ENCODE measurements at regions not wholly inside any gene's neighbourhood (a gene's known extent, or its start where the extent isn't known, plus 50 kb on each side); places are given as distances from the start of the nearest gene placed in this dataset.

DNA sequence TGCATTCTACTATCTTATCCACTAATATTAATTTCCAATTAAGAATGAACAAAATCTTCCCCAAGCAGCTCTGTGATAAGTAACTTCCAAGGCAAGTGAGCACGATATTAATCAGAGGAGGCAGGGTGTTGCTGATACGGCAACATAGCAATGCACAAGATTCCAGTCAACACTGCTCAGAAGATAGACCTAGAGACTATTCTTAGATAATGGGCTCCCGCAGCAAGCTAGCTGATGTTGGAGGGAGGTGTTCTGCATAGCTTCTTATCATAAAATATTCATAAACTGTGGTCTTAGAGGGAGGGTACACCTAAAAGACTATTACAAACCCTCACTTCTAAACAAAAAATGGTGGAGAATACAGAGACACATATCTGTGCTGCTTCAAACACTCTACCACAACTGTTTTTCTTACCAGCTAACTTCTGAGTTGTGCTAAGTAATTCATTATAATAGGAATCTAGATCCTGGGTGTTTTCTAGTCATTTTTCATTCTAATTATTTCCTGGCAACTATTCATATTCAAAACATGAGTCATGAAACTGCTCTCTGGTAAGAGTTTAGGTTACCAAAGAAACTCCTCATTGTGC, 382.0 kb upstream of the SOX14 start:
- TF ChIP-seq POLR2A (IDR thresholded peaks at IDR 0.05) = no peak
- TF ChIP-seq, protein P1, sequence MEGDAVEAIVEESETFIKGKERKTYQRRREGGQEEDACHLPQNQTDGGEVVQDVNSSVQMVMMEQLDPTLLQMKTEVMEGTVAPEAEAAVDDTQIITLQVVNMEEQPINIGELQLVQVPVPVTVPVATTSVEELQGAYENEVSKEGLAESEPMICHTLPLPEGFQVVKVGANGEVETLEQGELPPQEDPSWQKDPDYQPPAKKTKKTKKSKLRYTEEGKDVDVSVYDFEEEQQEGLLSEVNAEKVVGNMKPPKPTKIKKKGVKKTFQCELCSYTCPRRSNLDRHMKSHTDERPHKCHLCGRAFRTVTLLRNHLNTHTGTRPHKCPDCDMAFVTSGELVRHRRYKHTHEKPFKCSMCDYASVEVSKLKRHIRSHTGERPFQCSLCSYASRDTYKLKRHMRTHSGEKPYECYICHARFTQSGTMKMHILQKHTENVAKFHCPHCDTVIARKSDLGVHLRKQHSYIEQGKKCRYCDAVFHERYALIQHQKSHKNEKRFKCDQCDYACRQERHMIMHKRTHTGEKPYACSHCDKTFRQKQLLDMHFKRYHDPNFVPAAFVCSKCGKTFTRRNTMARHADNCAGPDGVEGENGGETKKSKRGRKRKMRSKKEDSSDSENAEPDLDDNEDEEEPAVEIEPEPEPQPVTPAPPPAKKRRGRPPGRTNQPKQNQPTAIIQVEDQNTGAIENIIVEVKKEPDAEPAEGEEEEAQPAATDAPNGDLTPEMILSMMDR (IDR thresholded peaks at IDR 0.05) = no peak

Measured in gastroesophageal sphincter (tissue), 3 donors.